HCT116 (cell line): ENCODE measurements at regions not wholly inside any gene's neighbourhood (a gene's known extent, or its start where the extent isn't known, plus 50 kb on each side); places are given as distances from the start of the nearest gene placed in this dataset.

ENCODE experiments used
- ATAC-seq: fragments of 200-7000 bp; cut with Tn5 transposase; 2 replicates; pipeline ENCODE4 v1.9.1; 2020; ENCODE audit warnings: mild to moderate bottlenecking, moderate library complexity
- BruUV-seq: library from RNA; stranded (reverse); fragments of 400-500 nt; replicated peaks from 2 replicates; lab custom pipeline; 2021; lab: Mats Ljungman, UMichigan
- CTCF ChIA-PET: fragments of 300-600 bp; sonication (Branson Sonifier 250); formaldehyde crosslinking; loops from one replicate; lab custom pipeline; 2021; ENCODE audit warnings: antibody characterized with exemption; lab: Charles Lee
- POLR2A ChIA-PET: fragments of 300-600, 350-600 bp; sonication (Branson Sonifier 250); formaldehyde crosslinking; loops from one replicate; lab custom pipeline; 2021; ENCODE audit warnings: antibody characterized with exemption; lab: Charles Lee
- RAD21 ChIA-PET, 2 experiments: fragments of 300-600 bp; sonication (Branson Sonifier 250); formaldehyde crosslinking; loops; one replicate each; lab custom pipeline; 2023; ENCODE audit warnings: low total read pairs in 2 of 2; ENCODE audit not compliant: uncharacterized antibody in 2 of 2, unreplicated experiment in 2 of 2, low non-redundant PET in 1 of 2; lab: Charles Lee
- DNase-seq: peaks from one replicate; pipeline ENCODE4 v3.0.0-alpha.2; 2010; ENCODE audit warnings: low read depth, low spot score
- H2AFZ ChIP-seq: fragments of 200-600 bp; shearing (Covaris generic), sonication (generic); 2 replicates; pipeline ENCODE4 v1.6.1; 2017; ENCODE audit warnings: low read depth, mixed run types, mixed read lengths, antibody characterized with exemption, low read length; ENCODE audit not compliant: poor library complexity, severe bottlenecking
- H3K27ac ChIP-seq: 2 replicates; pipeline ENCODE4 v1.5.1; 2012; ENCODE audit warnings: low read depth, low read length
- H3K27me3 ChIP-seq: fragments of 200-600 bp; sonication (generic); 2 replicates; pipeline ENCODE4 v1.6.1; 2016; ENCODE audit warnings: mixed run types, low read length, mixed read lengths; ENCODE audit not compliant: insufficient read depth
- H3K36me3 ChIP-seq, 2 experiments: fragments of 200-500 bp in 1 of 2; fragments of 200-600 bp in 1 of 2; sonication (Bioruptor generic) in 1 of 2; sonication (generic) in 1 of 2; 2 replicates each; pipeline versions ENCODE4 v1.5.1 to v1.6.1; 2014 to 2016; ENCODE audit warnings: low read length in 2 of 2, inconsistent platforms in 1 of 2, mixed read lengths in 1 of 2, mixed run types in 1 of 2; ENCODE audit not compliant: insufficient read depth in 2 of 2, control insufficient read depth in 1 of 2
- H3K4me1 ChIP-seq, 2 experiments: fragments of 200-600 bp in 1 of 2; sonication (generic) in 1 of 2; 2 replicates each; pipeline versions ENCODE4 v1.5.1 to v1.6.1; 2012 to 2017; ENCODE audit warnings: low read length in 2 of 2, inconsistent platforms in 1 of 2, mild to moderate bottlenecking in 1 of 2, mixed read lengths in 1 of 2, mixed run types in 1 of 2, moderate library complexity in 1 of 2; ENCODE audit not compliant: insufficient read depth in 2 of 2, control insufficient read depth in 1 of 2
- H3K4me2 ChIP-seq: fragments of 200-600 bp; sonication (generic); 2 replicates; pipeline ENCODE4 v1.6.1; 2017; ENCODE audit warnings: mixed run types, low read length, mixed read lengths
- H3K4me3 ChIP-seq, 2 experiments: fragments of 200-600 bp in 1 of 2; sonication (generic) in 1 of 2; replicated peaks in 1 of 2; 2 replicates each; pipeline ENCODE4 v1.5.1; 2011 to 2016; ENCODE audit warnings: low read length in 2 of 2, control low read depth in 1 of 2, low read depth in 1 of 2, mild to moderate bottlenecking in 1 of 2, mixed read lengths in 1 of 2, mixed run types in 1 of 2
- H3K79me2 ChIP-seq: fragments of 200-600 bp; sonication (generic); 2 replicates; pipeline ENCODE4 v1.6.1; 2017; ENCODE audit warnings: mild to moderate bottlenecking, mixed run types, low read length, moderate library complexity, mixed read lengths; ENCODE audit not compliant: insufficient read depth
- H3K9ac ChIP-seq: fragments of 200-600 bp; sonication (generic); 2 replicates; pipeline ENCODE4 v1.6.1; 2016; ENCODE audit warnings: low read length, mixed read lengths
- H3K9me2 ChIP-seq: fragments of 200-600 bp; sonication (generic), shearing (Covaris generic); 2 replicates; pipeline ENCODE4 v1.6.1; 2017; ENCODE audit warnings: mixed run types, mild to moderate bottlenecking, moderate library complexity; ENCODE audit not compliant: insufficient read depth
- H3K9me3 ChIP-seq, 2 experiments: fragments of 200-500 bp in 1 of 2; fragments of 200-600 bp in 1 of 2; sonication (Bioruptor generic) in 1 of 2; sonication (generic) in 1 of 2; 2 replicates each; pipeline ENCODE4 v1.6.1; 2014 to 2017; ENCODE audit warnings: low read length in 2 of 2, mixed read lengths in 2 of 2, inconsistent platforms in 1 of 2, low read depth in 1 of 2, mild to moderate bottlenecking in 1 of 2, mixed run types in 1 of 2, moderate library complexity in 1 of 2; ENCODE audit not compliant: control insufficient read depth in 1 of 2, insufficient read depth in 1 of 2
- H4K20me1 ChIP-seq: fragments of 200-600 bp; sonication (generic), shearing (Covaris generic); 2 replicates; pipeline ENCODE4 v1.6.1; 2017; ENCODE audit warnings: mixed run types, mild to moderate bottlenecking, moderate library complexity; ENCODE audit not compliant: insufficient read depth
- CBX3 ChIP-seq: IDR thresholded peaks from 2 replicates; pipeline ENCODE4 v1.6.1; 2012; ENCODE audit warnings: low read depth
- CEBPB ChIP-seq: IDR thresholded peaks from 2 replicates; pipeline ENCODE4 v1.6.1; 2012; ENCODE audit warnings: low read depth
- CTCF ChIP-seq, 3 experiments: fragments of 200-600 bp in 1 of 3; sonication (generic) in 1 of 3; IDR thresholded peaks in 2 of 3; conservative IDR thresholded peaks in 1 of 3; 2 replicates each; pipeline ENCODE4 v1.5.1; 2012 to 2017; ENCODE audit warnings: low read depth in 2 of 3, low read length in 2 of 3, antibody characterized with exemption in 1 of 3, borderline replicate concordance in 1 of 3, control low read depth in 1 of 3, mild to moderate bottlenecking in 1 of 3, mixed read lengths in 1 of 3, mixed run types in 1 of 3, moderate library complexity in 1 of 3; ENCODE audit not compliant: insufficient read depth in 1 of 3
- ELF1 ChIP-seq: IDR thresholded peaks from 2 replicates; pipeline ENCODE4 v1.6.1; 2012; ENCODE audit warnings: low read depth, borderline replicate concordance
- FOSL1 ChIP-seq: IDR thresholded peaks from 2 replicates; pipeline ENCODE4 v1.6.1; 2012; ENCODE audit warnings: low read depth
- JUND ChIP-seq: IDR thresholded peaks from 2 replicates; pipeline ENCODE4 v1.6.1; 2012
- POLR2A ChIP-seq: IDR thresholded peaks from 2 replicates; pipeline ENCODE4 v1.7.0; 2011; ENCODE audit warnings: borderline replicate concordance; ENCODE audit not compliant: insufficient read depth, insufficient read length; ENCODE audit errors: extremely low read depth
- POLR2AphosphoS5 ChIP-seq: IDR thresholded peaks from 2 replicates; pipeline ENCODE4 v1.6.1; 2011; ENCODE audit warnings: mild to moderate bottlenecking, low read depth, low read length, moderate library complexity
- SIN3A ChIP-seq: IDR thresholded peaks from 2 replicates; pipeline ENCODE4 v1.6.1; 2012; ENCODE audit warnings: low read depth
- SP1 ChIP-seq: IDR thresholded peaks from 2 replicates; pipeline ENCODE4 v1.6.1; 2012; ENCODE audit warnings: low read depth
- TCF7L2 ChIP-seq: IDR thresholded peaks from 2 replicates; pipeline ENCODE4 v1.7.0; 2011; ENCODE audit warnings: borderline replicate concordance, inconsistent platforms; ENCODE audit not compliant: insufficient read depth, insufficient read length; ENCODE audit errors: extremely low read depth
- YY1 ChIP-seq: IDR thresholded peaks from 2 replicates; pipeline ENCODE4 v1.6.1; 2011; ENCODE audit warnings: low read length, low read depth, moderate library complexity, mild to moderate bottlenecking; ENCODE audit not compliant: insufficient replicate concordance; ENCODE audit errors: extremely low read depth
- ZNF274 ChIP-seq: fragments of 200-500 bp; sonication (Bioruptor generic); IDR thresholded peaks from 2 replicates; pipeline ENCODE4 v1.6.1; 2014; ENCODE audit warnings: mild to moderate bottlenecking, low read depth, low read length, inconsistent platforms
- intact Hi-C: fragments of 100-400 bp; cut with micrococcal nuclease; formaldehyde crosslinking; loops from 2 replicates; pipeline ENCODE4 v1.10.0; 2022

GRCh38 chr2:41989501-41990180, 58.2 kb upstream of the PKDCC start:
- ChIA-PET CTCF (no interaction called here), POLR2A (no interaction called here), RAD21 (no interaction called here)
- H2AFZ ChIP-seq: no peak overlapping the region
- no peak for TF ChIP-seq JUND
- no peak for TF ChIP-seq CBX3
- TF ChIP-seq CTCF (IDR thresholded peaks at IDR 0.05 in 2 of 3, conservative IDR thresholded peaks at IDR 0.05 in 1 of 3; ENCODE audit: borderline replicate concordance in 1 of 3, insufficient read depth in 1 of 3, low read depth in 2 of 3, low read length in 2 of 3): no peak
- no peak for TF ChIP-seq FOSL1
- no peak for TF ChIP-seq SP1
- no peak for TF ChIP-seq TCF7L2
- TF ChIP-seq POLR2A: no peak
- no peak for TF ChIP-seq POLR2AphosphoS5
- TF ChIP-seq ELF1: no peak
- DNase-seq: no peak
- no peaks in the 10 kb centered on the region for H3K79me2 ChIP-seq
- H3K9me3 ChIP-seq: no peaks in the 10 kb centered on the region
- peaks cover 13% of the 10 kb centered on the region; the same call in 1 of the 2 replicates for H3K27me3 ChIP-seq
- no peaks in the 10 kb centered on the region for H3K4me1 ChIP-seq
- intact Hi-C loops: no loop called here
- BruUV-seq: no TSS peak
- H3K27ac ChIP-seq: no peak overlapping the region
- H3K36me3 ChIP-seq: no peaks in the 10 kb centered on the region
- H3K4me3 ChIP-seq: no peak overlapping the region
- no peak for ATAC-seq
- H3K9ac ChIP-seq: no peak overlapping the region
- H3K9me2 ChIP-seq: no peaks in the 10 kb centered on the region
- H3K4me2 ChIP-seq: no peak overlapping the region
- no peaks in the 10 kb centered on the region for H4K20me1 ChIP-seq

- no peak overlapping the region for H2AFZ ChIP-seq
- no peaks in the 10 kb centered on the region for H3K79me2 ChIP-seq
- TF ChIP-seq YY1: no peak
- no peak for TF ChIP-seq ZNF274
- no peak for TF ChIP-seq CEBPB
- TF ChIP-seq SIN3A: no peak
- no peaks in the 10 kb centered on the region for H3K9me2 ChIP-seq
- no peak overlapping the region for H3K27ac ChIP-seq
- H3K9ac ChIP-seq: no peak overlapping the region
- no TSS peak for BruUV-seq
- intact Hi-C loops: no loop called here
- DNase-seq (no peak), ATAC-seq (no peak)
- H3K4me1 ChIP-seq: no peaks in the 10 kb centered on the region
- no peaks in the 10 kb centered on the region for H4K20me1 ChIP-seq
- H3K4me2 ChIP-seq: no peak overlapping the region
- ChIA-PET RAD21 (no interaction called here), CTCF (no interaction called here), POLR2A (no interaction called here)
- H3K9me3 ChIP-seq: no peaks in the 10 kb centered on the region
- H3K4me3 ChIP-seq: no peak overlapping the region
- H3K36me3 ChIP-seq: no peaks in the 10 kb centered on the region
- H3K27me3 ChIP-seq: peaks cover 13% of the 10 kb centered on the region; the same call in 1 of the 2 replicates
These were observed 57.6 kb upstream of the PKDCC start for GRCh38 chr2:41990245-41990644.
